ENCODE measurements at regions not wholly inside any gene's neighbourhood (a gene's known extent, or its start where the extent isn't known, plus 50 kb on each side); places are given as distances from the start of the nearest gene placed in this dataset.

- H3K27ac ChIP-seq: no peak overlapping the region
- intact Hi-C loops (cut with DNase I): no loop called here
Observed at GRCh38 chr10:10101106-10101505, 916.6 kb upstream of the CELF2 start.

DNA sequence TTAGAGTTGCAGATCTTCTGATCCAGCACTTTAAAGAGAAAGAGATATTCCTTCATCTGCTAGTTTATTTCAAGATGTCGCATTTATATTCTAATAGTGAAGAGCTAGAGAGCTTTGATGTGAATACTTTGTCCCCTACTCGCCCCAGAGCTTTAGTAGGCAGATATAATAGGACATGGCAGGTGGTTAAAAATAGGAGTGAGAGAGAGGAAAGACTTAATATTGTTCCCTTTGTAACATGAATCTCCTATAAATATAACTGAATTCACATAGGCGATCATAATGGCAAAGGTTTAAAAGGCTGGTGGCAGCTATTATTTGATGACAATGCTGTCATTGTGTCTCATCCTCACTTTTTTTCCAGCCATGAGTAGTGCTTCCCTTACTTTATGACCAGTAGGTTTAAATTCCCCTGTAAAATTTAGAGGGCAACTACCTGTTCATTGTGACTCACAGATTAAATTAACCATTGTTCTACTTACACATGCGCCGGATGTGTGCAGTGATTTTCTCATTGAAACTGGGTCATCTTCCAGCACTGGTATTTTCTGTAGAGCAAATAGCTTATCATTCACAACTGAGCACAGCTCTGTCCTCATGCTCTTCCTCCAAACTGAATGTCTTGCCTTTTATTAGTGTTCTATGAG, 906.7 kb upstream of the CELF2 start:
- DNase-seq: no peak
- H3K27me3 ChIP-seq: no peaks in the 10 kb centered on the region
- H3K4me3 ChIP-seq: no peak overlapping the region
- H3K9me3 ChIP-seq: no peaks in the 10 kb centered on the region
- TF ChIP-seq CTCF (IDR thresholded peaks at IDR 0.05): no peak
- intact Hi-C loops (cut with DNase I): no loop called here
- no peaks in the 10 kb centered on the region for H3K36me3 ChIP-seq
- ATAC-seq: no peak
- no peak overlapping the region for H3K27ac ChIP-seq
- no peaks in the 10 kb centered on the region for H3K4me1 ChIP-seq

More at GRCh38 chr10:10101106-10101505, 916.6 kb upstream of the CELF2 start:
- ATAC-seq (no peak), DNase-seq (no peak)
- no peaks in the 10 kb centered on the region for H3K9me3 ChIP-seq
- H3K4me1 ChIP-seq: no peaks in the 10 kb centered on the region
- H3K4me3 ChIP-seq: no peak overlapping the region
- no peaks in the 10 kb centered on the region for H3K27me3 ChIP-seq
- H3K36me3 ChIP-seq: no peaks in the 10 kb centered on the region
- no peak for TF ChIP-seq CTCF (IDR thresholded peaks at IDR 0.05)

DNA sequence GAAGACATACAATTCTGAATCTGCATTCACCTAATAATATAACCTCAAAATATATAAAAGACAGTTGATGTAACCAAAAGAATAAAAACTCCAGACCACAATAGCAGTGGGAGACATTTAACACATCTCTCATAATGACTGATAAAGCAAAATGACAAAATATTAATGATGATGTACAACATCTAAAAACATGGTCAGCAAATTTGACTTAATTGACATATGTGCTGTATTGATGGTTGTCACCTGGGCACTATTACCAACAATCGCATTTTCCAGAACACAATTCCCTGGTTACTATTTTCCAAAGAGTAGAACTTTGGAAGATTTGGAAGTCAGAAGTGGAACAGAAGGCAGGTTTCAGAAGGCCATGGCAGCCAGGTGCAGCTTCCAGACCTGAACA, 899.5 kb upstream of the CELF2 start:
- no peak for ATAC-seq
- intact Hi-C loops (cut with DNase I): no loop called here
- no peak overlapping the region for H3K4me3 ChIP-seq
- TF ChIP-seq CTCF (IDR thresholded peaks at IDR 0.05): no peak
- H3K27me3 ChIP-seq: no peaks in the 10 kb centered on the region
- no peak overlapping the region for H3K27ac ChIP-seq
- no peaks in the 10 kb centered on the region for H3K4me1 ChIP-seq
- H3K36me3 ChIP-seq: no peaks in the 10 kb centered on the region
- no peaks in the 10 kb centered on the region for H3K9me3 ChIP-seq
- DNase-seq: no peak

DNA sequence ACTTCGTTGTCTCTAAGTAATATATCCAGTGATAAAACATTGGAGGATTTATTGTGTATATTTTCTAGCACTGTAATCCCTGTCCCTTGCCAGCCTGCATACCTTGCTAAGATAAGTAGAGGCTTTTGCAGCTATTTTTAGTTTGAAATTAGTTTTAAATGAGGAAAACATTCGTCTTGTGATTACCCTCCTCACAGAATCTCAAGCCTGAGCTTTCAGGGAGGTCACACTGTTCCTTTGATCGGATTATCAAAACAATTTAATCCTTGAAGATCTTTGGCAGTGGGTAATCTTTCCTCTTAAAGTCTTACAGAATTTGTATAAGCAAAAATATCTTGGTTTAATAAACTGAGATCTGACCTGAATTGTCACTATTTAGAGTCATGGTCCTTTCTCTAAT, 897.0 kb upstream of the CELF2 start:
- TF ChIP-seq CTCF (IDR thresholded peaks at IDR 0.05): no peak
- intact Hi-C loops (cut with DNase I): no loop called here
- no peaks in the 10 kb centered on the region for H3K9me3 ChIP-seq
- no peaks in the 10 kb centered on the region for H3K4me1 ChIP-seq
- no peak overlapping the region for H3K27ac ChIP-seq
- no peaks in the 10 kb centered on the region for H3K36me3 ChIP-seq
- no peak for DNase-seq
- H3K4me3 ChIP-seq: no peak overlapping the region
- no peaks in the 10 kb centered on the region for H3K27me3 ChIP-seq
- ATAC-seq: no peak

DNA sequence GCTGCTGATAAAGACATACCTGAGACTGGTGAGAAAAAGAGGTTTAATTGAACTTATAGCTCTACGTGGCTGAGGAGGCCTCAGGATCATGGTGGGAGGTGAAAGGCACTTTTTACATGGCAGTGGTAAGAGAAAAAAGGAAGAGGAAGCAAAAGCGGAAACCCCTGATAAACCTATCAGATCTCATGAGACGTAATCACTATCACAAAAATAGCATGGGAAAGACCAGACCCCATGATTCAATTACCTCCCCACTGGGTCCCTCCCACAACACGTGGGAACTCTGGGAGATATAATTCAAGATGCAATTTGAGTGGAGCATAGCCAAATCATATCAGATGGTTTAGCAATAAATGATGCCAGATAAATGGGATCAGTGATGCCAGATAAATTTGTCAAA, 892.0 kb upstream of the CELF2 start:
- ATAC-seq: no peak
- Histone ChIP-seq H3K36me3 (no peaks in the 10 kb centered on the region), H3K27me3 (no peaks in the 10 kb centered on the region), H3K4me3 (no peak overlapping the region), H3K9me3 (no peaks in the 10 kb centered on the region), H3K4me1 (no peaks in the 10 kb centered on the region), H3K27ac (no peak overlapping the region)
- DNase-seq: no peak
- no peak for TF ChIP-seq CTCF (IDR thresholded peaks at IDR 0.05)
- intact Hi-C loops (cut with DNase I): no loop called here

DNA sequence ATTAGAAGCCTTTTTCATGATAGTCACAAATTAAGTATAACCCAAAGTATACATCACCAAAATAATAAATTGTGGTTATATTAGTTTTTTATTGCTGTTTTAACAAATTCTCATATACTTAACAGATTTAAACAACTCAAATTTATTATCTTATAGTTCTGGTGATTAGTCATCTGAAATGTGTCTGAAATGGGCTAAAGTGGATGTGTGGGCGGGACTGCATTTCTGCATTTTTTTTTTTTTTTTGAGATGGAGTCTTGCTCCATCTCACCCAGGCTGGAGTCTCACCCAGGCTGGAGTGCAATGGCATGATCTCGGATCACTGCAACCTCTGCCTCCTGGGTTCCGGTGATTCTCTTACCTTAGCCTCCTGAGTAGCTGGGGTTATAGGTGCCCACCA, 891.5 kb upstream of the CELF2 start:
- H3K9me3 ChIP-seq: no peaks in the 10 kb centered on the region
- H3K27ac ChIP-seq: no peak overlapping the region
- TF ChIP-seq CTCF (IDR thresholded peaks at IDR 0.05): no peak
- no peaks in the 10 kb centered on the region for H3K27me3 ChIP-seq
- no peak overlapping the region for H3K4me3 ChIP-seq
- ATAC-seq (peak; percentile 49), DNase-seq (no peak)
- H3K36me3 ChIP-seq: no peaks in the 10 kb centered on the region
- H3K4me1 ChIP-seq: no peaks in the 10 kb centered on the region
- intact Hi-C loops (cut with DNase I): no loop called here
